ENCODE measurements at regions not wholly inside any gene's neighbourhood (a gene's known extent, or its start where the extent isn't known, plus 50 kb on each side); places are given as distances from the start of the nearest gene placed in this dataset.

DNA sequence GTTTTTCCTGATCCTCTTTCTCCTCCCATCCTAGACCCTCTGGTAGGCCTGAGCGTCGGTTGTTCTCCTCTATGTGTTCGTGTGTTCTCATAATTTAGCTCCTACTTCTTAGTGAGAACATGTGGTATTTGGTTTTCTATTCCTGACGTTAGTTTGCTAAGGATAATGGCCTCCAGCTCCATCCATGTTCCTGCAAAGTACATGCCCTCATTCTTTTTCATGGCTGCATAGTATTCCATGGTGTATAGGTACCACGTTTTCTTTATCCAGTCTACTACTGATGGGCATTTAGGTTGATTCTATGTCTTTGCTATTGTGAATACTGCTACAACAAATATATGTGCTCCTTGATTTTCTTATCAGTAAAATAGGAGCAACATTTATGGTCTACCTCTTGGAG is 146.8 kb upstream of the PTCHD1 start:
- DNase-seq (no peak), ATAC-seq (no peak)
- H3K9me3 ChIP-seq: no peaks in the 10 kb centered on the region

DNA sequence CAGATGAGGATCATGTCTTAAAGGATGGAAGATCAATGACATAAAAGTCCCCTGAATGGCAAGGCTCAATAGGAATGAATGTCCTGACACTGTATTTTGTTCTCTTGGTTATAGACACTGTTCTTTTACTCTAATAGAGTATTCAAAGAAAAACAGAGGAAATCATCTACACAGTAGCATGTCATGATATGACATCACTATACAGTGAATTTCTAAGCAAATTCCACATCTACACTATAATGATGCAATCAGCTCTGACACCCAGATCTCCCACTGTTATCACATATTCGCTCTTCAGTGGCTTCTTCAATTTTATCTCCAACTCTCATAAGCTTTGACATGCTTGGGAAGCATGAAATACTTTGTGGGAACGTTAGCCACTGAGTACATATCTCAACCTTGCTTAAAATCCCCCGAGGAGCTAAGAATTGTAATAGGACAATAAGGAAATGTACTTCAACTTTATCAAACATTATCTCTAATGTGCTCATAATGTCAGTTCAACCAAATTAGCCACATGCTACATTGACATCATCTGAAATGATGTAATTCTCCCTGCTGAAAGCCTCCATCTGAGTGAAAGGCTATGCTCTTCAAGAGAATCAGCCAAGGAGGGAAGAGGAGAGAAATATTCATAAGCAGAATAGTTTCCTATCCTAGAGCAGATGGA is 139.6 kb upstream of the PTCHD1 start:
- 15 to 25% (median 19%) methylated on average over 3 of the region's 3 CpGs for WGBS, 4 donors
- intact Hi-C loops (cut with DNase I): loop anchor here in 1 of 10 donors (10.0 kb wide), 1 partner anchor 60 kb away; no protein-coding TSS in a partner anchor

More for the DNA sequence above, 146.8 kb upstream of the PTCHD1 start:
- intact Hi-C loops (cut with DNase I): no loop called here
- peaks cover 0 to 5% (median 0%) of the 10 kb centered on the region in 9 donors for H3K27me3 ChIP-seq
- H3K4me1 ChIP-seq: no peaks in the 10 kb centered on the region
- H3K27ac ChIP-seq: no peak overlapping the region
- TF ChIP-seq, protein P1, sequence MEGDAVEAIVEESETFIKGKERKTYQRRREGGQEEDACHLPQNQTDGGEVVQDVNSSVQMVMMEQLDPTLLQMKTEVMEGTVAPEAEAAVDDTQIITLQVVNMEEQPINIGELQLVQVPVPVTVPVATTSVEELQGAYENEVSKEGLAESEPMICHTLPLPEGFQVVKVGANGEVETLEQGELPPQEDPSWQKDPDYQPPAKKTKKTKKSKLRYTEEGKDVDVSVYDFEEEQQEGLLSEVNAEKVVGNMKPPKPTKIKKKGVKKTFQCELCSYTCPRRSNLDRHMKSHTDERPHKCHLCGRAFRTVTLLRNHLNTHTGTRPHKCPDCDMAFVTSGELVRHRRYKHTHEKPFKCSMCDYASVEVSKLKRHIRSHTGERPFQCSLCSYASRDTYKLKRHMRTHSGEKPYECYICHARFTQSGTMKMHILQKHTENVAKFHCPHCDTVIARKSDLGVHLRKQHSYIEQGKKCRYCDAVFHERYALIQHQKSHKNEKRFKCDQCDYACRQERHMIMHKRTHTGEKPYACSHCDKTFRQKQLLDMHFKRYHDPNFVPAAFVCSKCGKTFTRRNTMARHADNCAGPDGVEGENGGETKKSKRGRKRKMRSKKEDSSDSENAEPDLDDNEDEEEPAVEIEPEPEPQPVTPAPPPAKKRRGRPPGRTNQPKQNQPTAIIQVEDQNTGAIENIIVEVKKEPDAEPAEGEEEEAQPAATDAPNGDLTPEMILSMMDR (IDR thresholded peaks at IDR 0.05): no peak
- no peak for TF ChIP-seq POLR2A (IDR thresholded peaks at IDR 0.05)
- H3K36me3 ChIP-seq: no peaks in the 10 kb centered on the region
- WGBS, 4 donors: 81 to 97% (median 87%) methylated on average over 5 of the region's 5 CpGs
- no peak overlapping the region for H3K4me3 ChIP-seq

DNA sequence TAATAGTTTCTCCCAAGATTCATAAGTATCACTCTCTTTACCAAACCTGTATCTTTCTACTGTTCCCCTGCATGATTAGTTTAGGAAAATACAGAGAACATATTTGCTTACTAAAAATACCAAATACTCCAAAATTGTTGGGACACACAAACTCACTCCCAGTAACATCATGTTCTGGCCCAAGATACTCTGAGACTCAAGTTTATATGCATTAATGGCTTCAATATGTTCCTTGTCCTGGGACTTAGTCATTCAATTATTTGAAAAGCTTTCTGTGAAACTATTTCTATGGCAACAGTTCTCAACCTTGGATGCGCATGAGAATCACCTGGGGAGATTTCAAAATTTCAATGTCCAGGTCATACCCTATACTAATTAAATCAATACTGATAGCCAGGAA is 138.9 kb upstream of the PTCHD1 start:
- Histone ChIP-seq H3K4me3 (no peak overlapping the region), H3K36me3 (no peaks in the 10 kb centered on the region), H3K9me3 (no peaks in the 10 kb centered on the region), H3K27ac (no peak overlapping the region), H3K4me1 (no peaks in the 10 kb centered on the region), H3K27me3 (no peaks in the 10 kb centered on the region)
- no peak for TF ChIP-seq POLR2A (IDR thresholded peaks at IDR 0.05)
- TF ChIP-seq, protein P1 (IDR thresholded peaks at IDR 0.05): no peak
- 93 to 100% (median 97%) methylated on average over 1 of the region's 1 CpG for WGBS, 4 donors
- ATAC-seq (no peak), DNase-seq (no peak)
- intact Hi-C loops (cut with DNase I): loop anchor here in 1 of 10 donors (10.0 kb wide), 1 partner anchor 59 kb away; no protein-coding TSS in a partner anchor

More for the DNA sequence above, 139.6 kb upstream of the PTCHD1 start:
- no peaks in the 10 kb centered on the region for H3K27me3 ChIP-seq
- ATAC-seq: no peak
- H3K4me3 ChIP-seq: no peak overlapping the region
- no peak for DNase-seq
- no peaks in the 10 kb centered on the region for H3K9me3 ChIP-seq
- H3K4me1 ChIP-seq: no peaks in the 10 kb centered on the region
- no peak overlapping the region for H3K27ac ChIP-seq
- no peak for TF ChIP-seq POLR2A (IDR thresholded peaks at IDR 0.05)
- TF ChIP-seq, protein P1 (IDR thresholded peaks at IDR 0.05): no peak
- H3K36me3 ChIP-seq: no peaks in the 10 kb centered on the region

DNA sequence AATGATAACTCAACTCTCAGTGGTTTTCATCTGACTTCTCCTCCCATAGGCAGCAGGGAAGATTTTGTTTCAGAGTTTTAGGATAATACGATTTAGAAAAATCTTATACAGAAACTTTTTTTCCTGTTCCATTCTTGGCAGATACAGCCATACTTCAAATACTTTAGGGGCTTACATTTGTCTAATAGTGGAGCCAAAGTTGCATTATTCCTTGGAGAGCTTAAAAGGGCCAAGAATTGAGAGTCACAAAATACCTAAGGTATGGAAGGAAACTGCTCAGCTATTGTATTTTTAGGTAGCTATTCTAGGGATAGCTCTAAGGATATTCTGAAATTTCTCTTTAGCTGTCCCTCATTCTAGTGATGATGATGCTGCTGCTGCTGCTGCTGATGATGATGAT is 132.9 kb upstream of the PTCHD1 start:
- DNase-seq (no peak), ATAC-seq (no peak)
- no peak overlapping the region for H3K4me3 ChIP-seq
- intact Hi-C loops (cut with DNase I): no loop called here
- no peaks in the 10 kb centered on the region for H3K4me1 ChIP-seq
- no peak overlapping the region for H3K27ac ChIP-seq
- WGBS, 4 donors: 61 to 81% (median 76%) methylated on average over 1 of the region's 1 CpG
- H3K9me3 ChIP-seq: no peaks in the 10 kb centered on the region
- no peak for TF ChIP-seq POLR2A (IDR thresholded peaks at IDR 0.05)
- TF ChIP-seq, protein P1 (IDR thresholded peaks at IDR 0.05): no peak
- no peaks in the 10 kb centered on the region for H3K27me3 ChIP-seq
- no peaks in the 10 kb centered on the region for H3K36me3 ChIP-seq

All from heart left ventricle (tissue), 16 donors.